GM21515 (cell line): ENCODE measurements at regions not wholly inside any gene's neighbourhood (a gene's known extent, or its start where the extent isn't known, plus 50 kb on each side); places are given as distances from the start of the nearest gene placed in this dataset.
"Not testable (repeated sequence)": the region's sequence is repeated elsewhere in the genome, so short reads cannot be mapped to it uniquely, and the experiment has no call there.

ENCODE experiments used
- ATAC-seq: cut with Tn5 transposase; IDR thresholded peaks from one replicate; pipeline ENCODE4 v1.9.1; 2021; ENCODE audit not compliant: unreplicated experiment

DNA sequence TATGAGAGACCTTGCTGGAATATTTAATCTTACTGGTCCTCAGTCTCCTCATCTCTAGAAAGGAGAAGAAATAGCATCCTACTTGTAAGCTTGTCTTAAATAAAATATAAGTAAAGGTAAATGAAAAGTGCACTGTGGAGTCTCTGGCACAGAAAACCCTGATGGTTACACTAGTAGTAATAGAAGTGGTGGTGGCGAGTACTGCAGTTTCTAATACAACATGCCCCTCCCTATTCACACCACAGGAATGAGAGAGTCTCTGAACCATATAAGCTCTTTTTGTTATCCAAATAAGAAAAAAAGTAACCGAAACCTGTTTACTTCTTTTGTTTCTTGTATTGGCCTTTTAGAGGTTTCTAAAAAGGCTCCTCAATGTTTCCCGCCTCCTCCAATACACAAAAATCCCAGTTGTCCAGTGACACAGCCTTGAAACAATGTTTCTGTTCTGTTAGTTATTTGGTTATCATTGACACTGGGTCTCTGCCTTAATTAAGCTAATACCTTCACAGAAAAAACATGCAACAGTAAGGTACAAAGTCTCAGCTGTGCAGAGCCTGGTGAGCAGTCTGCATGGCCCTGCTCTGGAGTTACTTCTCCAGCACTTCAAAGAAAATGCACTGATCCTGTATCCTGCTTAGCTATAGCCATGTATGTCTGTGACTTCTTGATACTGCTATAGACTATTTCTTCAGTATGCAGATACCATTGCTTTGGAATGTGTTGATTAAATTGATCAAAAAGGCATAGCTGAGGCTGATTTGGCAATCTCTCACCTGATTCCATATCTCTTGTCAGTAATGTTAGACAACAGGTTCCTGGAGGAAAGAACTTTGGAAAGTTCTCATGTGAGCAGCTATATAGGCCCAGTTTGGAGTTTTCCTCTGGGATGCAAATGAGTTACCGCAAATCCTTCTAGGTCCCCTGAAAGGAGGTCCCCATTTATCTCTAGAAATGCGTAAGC, 315.6 kb upstream of the IL12A start:
- no peak for ATAC-seq

DNA sequence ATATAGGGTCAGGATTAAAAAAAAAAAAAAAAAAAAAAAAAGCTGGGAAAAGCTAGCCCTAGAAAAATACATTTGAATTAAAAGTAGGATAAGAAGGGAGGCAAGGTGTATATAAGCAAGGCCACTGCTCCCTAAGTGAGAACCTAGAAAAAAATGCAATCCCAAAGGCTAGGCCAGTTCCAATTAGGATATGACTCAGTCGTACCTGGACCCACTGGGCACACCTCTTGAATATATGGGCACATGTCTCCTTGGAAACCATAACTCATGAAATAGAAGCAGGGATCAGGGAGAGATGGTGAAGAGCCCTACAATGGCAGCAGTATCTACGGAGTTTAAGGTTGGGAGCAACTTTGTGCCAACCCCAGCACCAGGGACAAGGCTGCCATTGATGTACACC, 314.1 kb upstream of the IL12A start:
- ATAC-seq: no peak

DNA sequence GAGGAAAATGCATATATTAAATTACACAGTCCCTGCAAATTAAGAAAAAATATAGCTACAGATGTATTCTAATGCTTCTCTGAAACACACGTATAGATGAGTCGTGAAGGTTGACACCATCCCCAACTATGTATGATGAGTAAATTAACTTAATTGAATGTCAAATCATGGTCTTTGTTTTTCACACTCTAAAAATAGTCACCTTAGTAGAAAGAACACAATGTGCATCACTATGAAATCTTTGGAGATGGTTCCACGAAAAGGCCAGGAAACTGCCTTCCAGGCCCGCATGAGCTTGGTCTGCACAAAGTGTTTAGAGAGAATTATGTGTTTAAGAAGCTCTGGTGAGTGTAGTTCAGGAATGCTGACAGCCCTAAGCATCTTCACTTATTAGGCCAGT, 313.4 kb upstream of the IL12A start:
- ATAC-seq: no peak

DNA sequence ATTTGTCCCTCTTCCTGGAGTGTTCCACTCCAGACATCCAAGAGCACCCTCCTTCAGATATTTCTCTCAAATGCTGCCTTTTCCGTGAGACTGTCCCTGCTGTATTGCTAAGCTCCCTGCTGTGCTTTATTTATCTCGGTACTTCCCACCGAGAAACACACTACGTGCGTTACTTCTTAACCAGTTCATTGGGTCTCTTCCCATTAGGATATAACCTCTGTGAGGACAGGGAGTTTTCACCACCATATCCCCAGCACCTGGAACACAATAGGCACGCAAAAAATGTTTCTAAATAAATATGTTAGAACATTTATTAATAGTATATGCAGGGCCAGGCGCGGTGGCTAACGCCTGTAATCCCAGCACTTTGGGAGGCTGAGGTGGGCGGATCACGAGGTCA, 308.7 kb upstream of the IL12A start:
- no peak for ATAC-seq

DNA sequence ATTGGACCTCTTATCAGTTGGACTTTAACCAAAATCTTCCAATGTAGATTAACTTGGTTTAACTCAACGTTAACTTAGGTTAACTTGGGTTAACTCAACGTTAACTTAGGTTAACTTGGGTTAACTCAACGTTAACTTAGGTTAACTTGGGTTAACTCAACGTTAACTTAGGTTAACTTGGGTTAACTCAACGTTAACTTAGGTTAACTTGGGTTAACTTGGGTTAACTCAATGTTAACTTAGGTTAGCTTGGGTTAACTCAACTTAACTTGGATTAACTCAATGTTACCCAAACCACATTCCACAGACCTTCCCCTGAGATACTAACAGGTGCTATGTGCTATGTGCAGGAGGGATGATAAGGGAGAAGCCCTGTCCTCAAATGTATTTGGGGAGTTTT, 306.9 kb upstream of the IL12A start:
- ATAC-seq: not testable (repeated sequence)

DNA sequence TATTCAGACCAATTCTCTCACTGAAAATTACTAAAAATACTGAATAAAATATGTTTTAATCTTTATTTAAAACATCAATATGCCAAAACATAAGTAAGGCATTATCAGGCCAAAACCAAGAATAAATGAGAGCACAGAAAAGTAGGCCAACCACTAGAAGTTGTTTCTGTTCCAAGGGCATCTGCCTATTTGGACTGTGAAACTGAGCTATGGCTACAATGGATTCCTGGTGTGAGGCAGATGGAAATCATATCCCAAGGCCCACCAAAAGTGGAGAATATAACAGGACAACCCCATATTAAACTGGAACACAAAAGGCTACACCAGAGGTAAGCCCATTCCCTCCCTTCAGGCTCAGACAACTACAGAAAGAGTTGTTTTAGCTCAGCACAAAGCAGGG, 302.8 kb upstream of the IL12A start:
- no peak for ATAC-seq

DNA sequence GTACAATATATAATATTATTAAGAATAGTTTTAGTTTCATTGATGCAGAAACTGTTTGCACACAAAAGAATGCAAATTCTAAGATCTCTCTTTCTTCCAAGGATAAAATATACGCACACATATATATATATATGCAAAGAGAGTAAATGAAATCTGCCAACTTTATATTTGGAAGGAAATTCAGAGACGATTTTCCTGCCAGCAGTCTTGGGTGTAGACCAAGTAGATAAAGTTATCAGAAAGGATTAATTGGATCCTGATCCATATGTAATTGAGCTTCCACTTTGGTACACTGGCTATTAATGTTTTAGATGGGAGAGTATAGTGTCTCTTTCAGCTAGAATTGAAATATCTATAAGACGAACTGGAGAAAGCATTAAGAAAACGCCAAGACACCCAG, 295.4 kb upstream of the IL12A start:
- ATAC-seq: no peak

DNA sequence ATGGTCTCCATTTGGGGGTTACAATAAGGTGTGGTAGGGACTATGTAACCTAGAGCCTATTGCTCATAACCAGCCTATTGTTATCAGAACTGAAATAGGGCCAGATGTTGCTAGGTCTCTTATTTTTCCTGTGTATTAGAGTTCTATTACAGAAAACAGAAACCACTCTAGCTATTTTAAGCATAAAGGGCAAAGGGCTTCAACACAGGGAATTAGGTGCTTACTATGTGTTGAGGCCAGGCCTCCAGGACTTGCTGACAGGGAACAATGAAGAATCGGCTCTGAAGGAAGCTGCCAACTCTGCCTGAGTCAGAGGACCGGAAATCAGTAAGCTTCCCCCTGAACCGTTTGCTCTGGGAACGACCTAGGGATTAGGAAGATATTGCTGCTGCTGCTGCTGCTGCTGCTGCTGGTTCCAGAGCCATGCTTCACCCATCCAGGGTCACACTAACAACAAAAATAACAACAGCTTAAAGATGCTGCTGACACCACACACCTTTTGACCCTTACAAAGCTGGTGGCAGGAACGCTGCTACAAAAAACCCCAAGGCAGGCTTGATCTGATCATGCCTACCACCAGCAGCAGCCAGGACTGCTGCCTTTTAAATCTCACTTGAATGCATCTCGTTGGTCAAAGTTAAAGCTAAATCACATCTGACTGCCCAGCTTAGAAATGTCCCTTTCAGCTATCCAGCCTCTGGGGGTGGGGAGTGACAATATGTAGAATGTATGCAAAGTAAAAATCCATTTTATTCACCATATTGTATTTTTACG, 276.9 kb upstream of the IL12A start:
- ATAC-seq: no peak

DNA sequence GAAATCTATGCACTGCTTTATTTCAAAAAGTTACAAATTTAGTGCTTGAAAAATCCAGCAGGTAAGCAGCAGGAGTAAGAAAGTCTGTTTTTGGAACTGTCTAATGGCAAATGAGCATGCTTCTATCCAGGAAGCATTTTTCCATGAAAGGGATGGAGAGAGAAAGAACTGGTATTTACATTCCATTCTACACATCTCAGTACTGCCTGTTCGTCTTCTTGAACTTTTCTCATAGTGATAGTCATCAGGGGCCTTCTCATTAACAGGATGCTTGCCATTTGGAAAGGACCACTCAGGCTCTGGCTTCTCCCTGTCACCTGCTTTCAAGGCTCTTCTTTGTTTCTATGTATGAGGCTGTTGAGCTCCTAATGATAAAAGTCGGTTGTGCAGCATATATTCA, 267.3 kb upstream of the IL12A start:
- no peak for ATAC-seq

DNA sequence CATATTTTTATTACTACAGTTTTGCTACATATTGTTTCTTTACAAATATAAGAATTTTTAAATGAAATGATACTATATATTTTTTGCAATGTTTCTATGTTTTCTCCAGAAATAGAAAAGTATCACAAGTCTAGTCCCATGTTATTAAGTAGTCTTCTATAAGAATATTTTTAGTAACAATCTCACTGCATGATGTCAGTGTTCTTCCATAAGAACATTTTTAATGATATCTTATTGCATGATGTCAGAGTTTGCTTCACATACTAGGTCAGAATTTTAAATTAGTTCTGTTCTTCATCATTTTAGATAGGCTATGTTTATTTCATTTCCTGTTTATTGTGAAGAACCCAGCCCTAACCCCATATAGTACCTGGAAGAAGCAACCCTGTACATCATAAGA, 265.3 kb upstream of the IL12A start:
- ATAC-seq: no peak

DNA sequence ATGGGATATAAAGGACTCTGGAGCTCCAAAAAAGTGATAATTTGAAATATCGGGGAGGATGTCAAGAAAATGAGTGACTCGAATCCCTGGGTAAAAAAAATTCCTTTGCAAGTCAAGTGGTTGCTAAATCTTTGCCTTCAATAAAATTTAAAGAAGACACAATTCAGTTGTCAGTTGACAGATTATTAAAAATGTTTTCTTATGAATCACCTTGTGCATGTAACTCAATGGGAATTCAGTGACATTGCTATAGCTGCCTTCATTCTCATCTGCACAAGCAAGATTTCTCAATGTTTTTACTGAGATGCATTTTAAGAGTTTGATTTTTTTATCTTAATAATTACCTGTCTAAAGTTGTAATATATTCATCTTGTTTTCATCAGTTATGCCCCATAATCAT, 264.0 kb upstream of the IL12A start:
- no peak for ATAC-seq

DNA sequence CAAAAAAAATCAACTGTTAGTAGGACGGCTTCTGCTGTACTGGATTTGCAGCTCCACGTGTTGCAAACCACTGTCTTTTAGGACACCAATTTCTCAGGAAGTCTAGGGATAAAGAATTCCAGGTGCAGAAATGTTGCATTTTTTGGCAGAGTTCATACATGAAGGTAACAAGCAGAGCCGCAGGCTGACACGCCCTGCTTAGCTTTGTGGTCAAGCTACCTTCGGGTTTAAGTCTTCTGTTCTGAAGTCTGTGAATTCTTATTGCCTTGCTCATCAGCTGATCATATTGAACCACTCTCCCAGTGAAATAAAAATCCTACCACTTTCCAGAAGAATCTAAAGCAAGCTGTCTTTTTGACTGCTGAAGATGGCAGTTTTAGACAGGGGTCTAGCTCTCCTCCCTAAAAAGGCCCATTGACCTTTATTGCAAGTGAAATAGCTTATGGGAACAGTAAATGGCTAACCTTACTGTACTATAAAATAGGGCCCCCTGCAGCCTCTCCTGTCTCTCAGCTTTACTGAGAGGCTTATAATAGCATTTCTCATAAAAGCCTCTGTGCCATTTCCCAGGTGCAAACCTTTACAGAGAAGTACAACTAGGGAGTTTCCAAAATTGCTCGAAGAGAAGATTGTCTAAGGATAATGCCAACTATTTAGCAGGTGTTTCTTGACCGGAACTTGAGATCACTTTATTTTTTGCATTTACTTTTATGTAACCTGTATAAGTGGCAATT, 262.2 kb upstream of the IL12A start:
- no peak for ATAC-seq

DNA sequence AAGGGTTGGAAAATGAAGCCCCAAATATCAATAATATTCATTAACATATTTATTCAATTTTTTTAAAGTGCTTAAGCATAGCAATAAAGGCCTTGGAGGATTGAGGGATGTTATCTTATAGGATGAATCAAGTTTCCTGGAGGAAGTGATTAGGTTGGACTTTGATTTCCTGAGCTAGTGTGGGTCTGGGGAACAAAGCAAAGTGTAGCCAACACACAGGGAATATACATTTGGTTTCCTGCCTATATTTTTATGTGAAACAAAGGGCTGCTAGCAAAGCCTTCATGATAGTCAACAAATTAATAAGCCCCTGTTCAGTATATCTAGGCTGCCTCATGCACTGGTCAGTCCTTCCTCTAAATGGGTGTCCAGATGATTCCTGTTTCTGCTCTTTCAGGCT, 261.1 kb upstream of the IL12A start:
- no peak for ATAC-seq

DNA sequence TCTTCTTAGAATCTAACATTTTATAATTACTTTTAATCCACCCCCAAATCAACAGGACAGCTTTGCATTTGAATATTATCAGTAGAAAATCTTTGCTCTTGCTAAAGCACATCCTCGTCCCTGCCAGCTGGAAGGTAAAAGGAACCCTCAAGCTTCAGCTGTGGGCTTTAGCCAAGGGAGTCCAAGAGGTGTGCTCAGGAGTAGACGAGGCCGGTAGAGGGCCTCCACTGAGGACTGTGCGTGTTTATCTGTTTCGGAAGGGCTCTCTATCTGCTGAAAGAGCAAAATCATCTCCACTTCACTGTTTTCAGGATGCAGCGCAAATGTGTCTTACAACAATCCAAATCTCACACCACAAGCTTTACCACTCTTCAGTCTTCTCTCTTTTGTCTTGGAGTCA, 257.4 kb upstream of the IL12A start:
- no peak for ATAC-seq

DNA sequence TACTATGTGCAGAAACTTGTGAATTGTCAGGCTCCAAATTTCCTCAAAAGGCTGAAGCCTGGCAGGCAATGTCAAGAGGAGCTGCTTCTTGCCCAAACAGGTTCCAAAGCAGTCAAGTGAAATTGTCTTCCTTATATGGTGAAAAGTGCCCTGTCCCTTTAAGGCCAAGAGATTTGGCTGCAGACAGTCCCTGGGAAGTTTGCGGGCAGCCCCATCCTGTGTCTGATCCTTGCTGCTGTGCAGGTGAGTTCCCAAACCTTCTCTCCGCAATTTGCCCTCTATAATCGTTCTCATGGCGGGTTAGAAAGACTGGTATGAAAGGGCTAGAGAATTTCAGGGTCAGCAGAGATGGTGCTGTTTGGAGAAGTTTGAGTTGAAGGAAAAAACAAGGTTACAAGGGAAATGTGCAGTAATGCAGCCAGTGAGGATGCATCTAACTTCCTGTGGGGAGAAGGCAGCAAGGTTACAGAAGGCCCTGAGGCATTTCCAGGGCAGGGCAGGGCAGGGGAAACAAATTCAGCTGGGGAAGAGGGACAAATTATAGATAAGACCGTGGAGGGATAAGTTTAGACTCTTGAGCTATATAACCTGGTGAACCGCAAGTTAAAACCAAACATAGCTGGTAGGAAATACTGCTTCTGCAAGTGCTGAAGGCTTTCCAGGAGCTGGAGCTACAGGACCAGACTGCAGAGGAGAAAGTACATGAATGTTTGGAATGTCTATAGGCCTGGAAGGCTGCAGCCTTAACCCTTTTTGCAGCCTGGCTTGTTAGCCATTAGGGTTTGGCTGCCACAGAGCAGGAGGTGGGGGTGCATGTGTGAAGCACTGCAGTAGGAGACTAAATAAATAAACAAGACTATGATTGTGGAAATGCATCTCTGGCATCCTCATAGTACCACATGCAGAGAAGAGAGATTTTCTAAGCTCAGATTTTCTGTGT, 256.2 kb upstream of the IL12A start:
- ATAC-seq: no peak

DNA sequence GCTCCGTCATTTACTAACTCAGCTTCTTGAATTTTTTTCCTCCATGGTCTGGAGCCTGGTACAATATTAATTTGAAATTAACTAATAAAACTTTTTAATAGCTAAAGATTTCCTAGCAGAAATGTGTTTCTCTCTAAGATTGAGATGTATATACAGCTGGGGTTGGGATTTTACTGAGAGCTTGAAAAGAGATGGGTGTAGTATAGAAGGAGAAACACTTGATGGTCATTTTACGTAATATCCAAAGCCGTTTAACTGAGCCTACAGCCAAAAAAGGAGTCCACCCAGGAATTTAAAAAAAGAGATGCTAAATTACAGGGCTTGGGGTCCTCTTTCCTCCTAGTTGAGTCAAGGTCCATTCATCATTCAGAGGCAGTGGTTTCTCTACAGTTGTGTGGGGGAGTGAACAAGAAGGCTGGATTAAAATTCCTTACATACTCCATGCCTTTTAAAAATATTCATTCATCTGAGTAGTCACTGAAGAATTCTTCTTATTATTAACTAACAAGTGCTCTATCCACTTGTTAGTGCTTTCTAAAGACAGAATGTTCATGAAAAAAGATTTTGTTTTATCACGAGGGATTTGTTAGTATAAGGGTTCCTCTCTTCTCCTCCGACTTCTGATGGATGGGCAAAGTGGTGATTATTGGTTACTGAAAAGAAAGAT, 255.3 kb upstream of the IL12A start:
- ATAC-seq: no peak

DNA sequence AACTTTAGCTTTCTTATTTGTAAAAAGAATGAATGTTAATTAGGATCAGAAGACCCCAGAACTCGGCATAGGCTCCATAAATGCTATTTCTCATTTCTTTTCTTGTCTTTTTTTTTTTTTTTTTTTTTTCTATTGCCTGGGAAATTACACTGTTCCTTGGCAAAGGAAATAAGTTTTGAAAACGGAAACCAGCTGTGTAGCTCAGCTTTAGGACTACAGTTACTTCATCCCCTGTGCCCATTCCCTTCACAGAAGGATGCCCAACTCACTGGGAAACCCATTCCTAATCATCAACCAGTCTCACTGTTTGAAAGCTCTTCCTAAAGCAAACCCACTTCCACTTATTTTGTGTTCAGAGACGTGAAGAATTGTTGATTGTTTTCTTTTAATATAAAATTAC, 254.0 kb upstream of the IL12A start:
- ATAC-seq: no peak

DNA sequence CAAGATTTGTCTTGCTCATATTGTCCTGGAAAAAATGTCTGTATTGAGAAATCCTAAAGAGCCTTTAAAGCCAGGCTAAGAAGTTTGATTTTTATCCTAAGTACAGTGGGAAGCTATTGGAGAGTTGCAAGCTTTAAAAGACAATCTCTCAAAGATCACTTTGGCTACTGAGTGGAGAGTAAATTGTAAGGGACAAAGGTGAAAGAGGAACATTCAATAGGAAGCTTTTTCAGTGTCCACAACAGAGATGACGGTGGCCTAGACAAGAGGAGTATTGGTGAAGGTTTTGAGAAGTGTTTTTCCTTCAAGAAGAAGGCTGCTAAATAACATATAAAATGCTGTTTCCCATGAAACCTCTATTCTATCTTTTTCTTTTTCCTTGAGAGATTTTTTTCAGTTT, 249.5 kb upstream of the IL12A start:
- ATAC-seq: no peak

DNA sequence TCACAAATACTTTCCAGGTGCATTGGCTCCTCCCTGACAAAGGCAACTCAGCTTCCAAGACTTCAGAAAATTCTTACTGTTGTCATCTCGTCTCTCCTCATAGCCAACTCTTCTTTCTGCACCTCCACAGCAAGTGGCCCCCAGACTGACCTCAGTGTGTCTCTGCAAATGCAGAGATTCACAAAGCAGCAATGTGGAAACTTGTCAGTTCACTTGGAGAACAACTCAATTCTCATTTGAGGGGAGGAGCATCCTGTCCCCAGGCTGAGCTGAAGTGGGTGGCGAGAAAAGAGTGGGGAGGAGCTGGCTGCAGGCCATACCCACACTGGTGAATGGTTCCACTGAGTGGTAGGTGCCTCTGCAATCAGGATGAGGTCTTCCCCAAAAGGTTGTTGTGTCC, 248.7 kb upstream of the IL12A start:
- no peak for ATAC-seq

DNA sequence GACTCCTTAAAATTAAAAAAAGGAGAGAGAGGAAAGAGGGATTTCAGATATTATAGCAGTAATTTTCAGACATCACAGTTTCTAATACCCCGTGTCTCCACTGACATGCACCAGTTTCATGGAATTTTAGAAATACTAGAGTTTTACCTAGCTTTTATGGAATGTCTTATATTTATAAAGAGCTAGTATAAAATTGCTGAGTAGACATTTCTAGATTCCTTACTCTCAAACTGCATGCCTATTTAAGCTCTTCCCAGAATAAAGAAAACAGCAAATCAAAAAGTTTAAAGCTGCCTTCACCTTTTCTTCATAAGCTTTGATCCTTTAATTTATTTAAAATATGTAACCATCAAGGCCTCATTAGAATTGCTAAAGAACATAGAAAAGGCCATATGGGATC, 247.4 kb upstream of the IL12A start:
- ATAC-seq: no peak
